Activated CD8-positive, alpha-beta memory T cell treated with anti-CD3 and anti-CD28 coated beads for 48 hours (primary cell): ENCODE measurements at regions not wholly inside any gene's neighbourhood (a gene's known extent, or its start where the extent isn't known, plus 50 kb on each side); places are given as distances from the start of the nearest gene placed in this dataset.
A peak's percentile ranks its signal among the peaks of the same experiment; 100 is the strongest.

Experiments
- DNase-seq, 3 experiments: peaks; one replicate each; pipeline ENCODE4 v3.0.0-alpha.2; 2020; ENCODE audit warnings: low read depth in 2 of 3, low spot score in 2 of 3

DNA sequence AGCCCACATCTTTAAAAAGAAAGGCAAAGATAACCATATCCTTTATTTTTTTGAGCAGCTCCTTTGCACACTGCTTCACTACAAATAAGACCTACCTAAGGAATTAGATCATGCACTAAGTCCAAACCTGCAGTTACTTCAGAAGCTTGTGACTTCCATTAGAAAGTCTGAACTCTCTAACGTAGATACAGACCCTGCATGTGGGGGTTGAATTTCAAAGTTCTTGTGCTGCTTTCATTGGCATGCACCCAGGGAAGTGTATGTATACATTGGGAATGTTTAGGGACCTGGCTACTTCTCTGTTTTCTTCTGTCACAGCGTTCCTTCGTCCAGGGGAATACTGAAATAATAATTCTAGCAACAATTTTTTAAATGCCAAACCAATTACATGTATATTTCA lies 185.2 kb upstream of the IL12A start:
- DNase-seq, result no peak

DNA sequence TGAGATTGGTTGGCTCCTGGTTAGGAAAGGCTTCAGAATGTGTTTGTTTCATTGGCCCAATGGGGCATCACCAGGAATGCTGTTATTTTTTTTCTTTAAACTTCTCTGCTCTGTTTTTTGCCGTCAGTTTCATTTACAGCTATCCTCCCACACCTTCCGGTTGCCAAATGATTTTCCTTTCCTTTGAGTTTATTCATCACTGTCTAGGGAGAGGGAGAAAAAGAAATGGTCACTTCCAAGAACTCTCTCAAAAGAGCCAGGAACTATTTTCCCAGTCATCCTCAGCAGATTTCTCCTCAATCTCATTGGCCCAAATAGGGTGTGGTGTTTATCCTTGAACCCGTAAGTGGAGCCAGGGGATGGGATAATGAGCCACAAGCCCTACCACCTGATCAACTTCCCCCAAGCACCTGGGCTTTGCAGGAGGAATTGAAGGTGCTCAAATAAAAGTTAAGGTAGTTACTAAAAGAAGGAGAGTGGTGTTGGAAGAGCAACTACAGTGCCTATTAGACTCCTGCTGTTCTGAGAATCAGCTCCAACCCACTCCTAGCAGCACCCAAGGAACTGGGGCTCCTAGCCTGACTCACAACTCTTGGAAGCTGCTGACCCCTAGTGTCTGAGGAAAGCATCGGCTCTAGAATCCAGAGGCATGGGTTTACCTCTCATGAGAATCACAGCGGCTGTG lies 183.8 kb upstream of the IL12A start:
- peak in 1 of 3 experiments; percentile 7 for DNase-seq

DNA sequence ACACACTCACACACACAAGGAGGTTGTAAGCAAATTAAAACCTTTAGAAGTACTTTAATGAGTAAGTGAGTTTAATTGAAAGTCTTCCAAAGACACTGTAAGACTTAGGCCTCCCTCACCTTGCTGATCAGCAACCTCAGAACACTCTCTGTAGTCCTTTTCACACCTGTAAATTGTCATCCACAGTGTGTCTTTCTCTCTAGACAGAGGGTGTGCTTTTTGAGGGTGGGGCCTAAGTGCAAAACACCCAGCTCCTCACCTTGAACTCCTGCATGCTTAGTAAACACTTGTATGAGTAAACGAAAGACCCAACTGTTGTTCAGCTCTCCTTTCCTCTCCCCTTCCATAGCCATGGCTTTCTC lies 183.2 kb upstream of the IL12A start:
- DNase-seq, result no peak

DNA sequence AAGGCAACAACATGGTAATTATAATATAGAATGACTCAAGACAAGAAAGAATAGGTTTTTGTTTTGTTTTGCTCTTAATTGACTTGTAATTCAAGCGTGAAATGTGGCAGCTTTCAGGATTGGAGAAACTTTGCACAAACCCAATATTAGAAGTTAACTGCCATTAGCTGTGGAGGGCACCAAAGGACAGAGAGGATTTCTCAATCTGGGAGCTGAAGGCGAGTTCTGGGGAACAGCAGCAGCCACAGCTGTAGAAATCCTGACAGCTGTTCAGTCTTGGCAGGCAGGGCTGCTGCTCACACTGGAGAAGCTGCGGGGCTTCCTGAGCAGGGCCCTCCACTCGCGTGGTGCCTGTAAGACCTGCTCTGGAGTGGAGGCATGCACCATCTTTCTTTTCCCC lies 182.2 kb upstream of the IL12A start:
- no peak for DNase-seq

DNA sequence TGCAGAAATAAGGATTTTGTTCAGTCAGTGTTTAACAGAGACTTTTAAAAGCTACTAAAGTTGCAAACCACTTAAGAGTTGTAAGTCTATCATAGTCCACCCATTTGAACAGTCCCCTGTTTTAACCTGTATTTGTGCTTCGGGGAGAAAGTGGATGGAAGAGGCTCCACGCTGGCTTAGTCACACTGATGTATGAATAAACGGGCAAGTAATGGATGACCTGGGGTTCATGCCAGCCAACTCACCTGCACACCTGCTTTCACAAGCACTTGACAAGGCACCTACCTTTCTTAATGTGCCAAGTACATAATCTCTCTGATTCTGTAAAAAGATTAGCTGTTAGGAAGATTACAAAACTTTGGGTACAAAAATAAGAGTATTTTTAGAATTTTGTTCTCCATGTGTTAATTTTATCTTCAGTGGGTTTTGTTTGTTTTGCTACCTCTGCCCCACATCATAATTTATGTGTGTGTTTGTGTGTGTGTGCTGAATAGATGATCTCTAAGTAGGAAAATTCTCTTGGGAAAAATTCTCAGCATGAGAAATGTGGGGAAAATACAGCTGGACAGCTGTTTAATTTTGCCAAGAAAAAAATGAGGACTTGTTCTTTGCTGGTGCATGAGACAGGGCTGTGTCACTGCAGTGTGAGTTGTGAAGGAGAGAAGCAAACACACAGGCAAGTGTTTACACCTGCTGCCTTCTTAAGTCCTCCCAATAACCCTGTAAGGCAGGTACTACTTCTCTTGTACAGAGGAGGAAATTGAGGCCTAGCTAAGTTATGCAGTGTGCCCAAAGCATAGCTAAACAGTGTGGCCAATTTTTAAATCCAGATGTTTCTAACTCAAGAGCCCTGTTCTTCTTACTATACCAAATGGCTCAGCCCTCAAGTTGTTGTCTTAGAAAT lies 181.2 kb upstream of the IL12A start:
- DNase-seq, result no peak

DNA sequence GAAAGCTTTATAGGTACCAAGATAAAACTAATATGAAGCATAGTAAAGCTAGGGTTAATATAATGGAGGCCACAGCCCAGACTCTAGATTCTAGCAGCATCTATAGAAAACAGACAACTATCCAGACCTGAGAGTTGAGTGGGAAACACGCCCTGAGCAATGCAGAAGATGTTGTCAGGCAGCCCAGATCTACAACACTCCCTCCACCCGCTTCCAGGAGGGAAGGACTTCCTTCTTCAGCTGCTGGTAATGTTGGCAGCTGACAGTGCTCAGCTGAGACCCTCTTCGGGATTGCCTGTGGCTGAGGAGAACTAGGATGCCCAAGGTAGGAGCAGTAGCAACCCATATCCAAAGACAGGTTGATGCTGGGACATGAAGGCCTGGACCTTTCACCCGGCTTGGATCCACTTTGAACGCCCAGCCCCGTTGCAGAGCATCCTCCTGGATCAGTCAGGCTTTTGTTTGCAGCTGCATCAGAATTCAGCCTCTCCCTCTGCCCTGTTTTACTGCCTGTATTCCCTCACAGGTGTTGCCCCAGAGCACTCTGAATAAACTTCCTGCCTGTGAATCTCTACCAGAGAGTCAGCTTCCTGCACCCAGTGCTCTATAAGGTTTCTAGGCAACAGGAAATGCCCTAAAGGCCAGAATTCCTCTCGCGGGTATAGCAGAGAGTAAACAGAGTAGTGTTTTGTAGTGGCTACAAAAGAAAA lies 174.7 kb upstream of the IL12A start:
- no peak for DNase-seq

DNA sequence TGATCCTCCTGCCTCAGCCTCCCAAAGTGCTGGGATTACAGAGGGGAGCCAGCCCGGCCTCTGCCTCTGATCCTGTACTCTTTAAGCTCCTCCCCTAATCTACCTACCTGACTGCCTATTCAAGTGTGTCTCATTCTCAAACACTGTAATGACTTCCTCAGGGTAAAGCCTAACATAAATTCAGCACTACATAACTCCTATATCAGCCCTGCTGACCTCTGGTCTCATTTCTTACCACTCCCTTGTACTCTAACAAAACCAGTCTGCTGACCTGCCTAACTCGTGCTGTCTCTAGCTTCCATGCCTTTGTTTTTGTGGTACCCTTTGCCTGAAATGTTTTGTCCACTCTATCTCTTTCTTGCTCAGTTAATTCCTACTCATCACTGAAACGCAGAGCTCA lies 172.1 kb upstream of the IL12A start:
- DNase-seq, result no peak

DNA sequence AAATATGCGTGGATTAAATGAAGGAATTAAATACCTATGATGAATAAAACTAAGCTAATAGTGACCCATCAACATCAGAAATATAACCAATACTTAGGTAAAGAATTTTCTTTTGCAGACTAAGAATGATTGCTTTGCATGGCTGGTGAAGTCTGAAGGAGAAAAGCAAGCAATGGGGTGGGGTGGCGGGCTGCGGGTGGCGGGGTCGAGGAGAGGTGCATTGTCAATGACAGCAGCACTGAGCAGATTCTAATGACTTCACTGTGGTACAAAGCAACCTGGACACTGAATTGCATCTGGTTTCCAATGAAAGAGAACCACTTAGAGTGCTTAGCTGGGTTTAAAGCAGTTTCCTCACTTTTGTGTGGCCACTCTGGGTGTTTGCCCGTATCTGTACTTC lies 171.5 kb upstream of the IL12A start:
- no peak for DNase-seq

DNA sequence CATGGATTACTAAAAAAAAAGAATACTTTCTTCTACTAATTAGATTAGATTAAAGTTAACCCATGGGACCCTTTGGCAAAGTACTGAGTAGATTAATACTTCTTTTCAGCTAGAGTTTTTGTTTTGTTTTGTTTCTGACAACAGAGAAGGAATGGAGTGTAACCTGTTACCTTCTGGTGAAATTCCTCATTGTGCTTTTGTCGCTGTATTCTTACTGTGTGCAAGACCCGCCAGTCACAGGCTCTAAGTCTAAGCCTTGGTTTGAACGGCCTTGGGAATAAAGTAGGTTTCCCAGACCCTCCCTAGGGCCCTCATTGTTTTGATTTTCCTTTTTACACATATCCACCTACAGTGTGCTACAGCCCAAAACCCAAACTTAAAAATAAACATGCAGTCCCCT lies 171.1 kb upstream of the IL12A start:
- DNase-seq, result no peak

DNA sequence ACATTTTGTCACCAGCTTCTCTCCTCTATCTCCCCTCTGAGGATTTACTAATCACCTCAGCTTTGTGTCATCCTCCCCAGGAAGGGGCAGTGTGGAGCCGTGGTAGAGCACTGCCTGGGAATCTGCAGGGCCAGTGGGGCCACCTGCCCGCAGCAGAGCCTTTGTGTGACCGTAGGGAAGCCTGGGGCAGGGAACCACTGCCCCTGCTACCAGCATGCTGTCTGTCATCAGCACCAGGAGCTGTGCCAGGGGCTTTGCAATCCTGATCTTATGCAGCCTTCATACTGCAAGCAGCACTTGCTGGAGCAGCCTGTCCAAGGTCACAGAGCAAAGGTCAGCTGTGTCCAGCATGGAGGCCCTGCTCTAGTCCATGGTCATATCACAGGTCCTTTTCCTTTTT lies 170.2 kb upstream of the IL12A start:
- DNase-seq, result no peak

DNA sequence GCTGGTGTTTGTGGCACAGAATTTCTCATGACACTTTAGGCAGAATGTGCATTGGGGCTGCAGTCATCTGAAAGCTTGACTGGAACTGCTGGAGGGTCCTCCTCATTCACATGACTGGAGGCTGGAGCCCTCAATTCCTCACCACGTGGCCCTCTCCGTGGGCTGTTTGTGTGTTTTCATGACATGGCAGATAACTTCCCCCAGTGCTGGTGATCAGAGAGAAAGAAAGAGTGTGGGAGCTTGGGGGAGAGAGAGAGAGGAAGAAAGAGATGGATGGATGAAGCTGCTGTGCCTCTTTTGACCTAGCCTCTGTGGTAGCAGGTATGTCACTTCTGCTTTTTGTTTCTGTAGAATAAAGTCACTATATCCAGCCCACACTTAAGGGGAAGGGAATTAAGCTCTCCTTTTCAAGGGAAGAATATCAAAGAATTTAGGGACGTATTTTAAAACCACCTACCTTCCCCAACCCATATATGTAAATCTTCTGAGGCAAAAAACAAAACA lies 169.6 kb upstream of the IL12A start:
- DNase-seq, result no peak

DNA sequence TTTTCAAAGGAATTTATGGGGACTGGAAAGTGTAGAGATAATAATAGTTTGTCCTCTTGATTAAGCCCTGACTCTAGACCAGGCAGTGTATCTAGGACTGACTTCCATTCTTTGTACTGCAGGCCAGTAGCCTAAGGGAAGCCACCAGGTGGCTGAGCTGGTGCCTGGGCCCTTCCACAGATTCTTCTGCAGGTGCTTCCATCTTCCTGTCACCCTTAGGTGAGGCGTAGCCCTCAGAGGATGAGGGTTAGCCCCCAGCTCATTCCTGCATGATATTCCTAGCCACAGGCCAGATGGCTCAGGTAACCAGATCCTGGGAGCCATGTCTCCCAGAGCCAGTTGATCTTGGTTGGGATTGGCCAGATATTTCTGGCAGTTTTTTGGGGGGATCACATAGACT lies 169.0 kb upstream of the IL12A start:
- no peak for DNase-seq

DNA sequence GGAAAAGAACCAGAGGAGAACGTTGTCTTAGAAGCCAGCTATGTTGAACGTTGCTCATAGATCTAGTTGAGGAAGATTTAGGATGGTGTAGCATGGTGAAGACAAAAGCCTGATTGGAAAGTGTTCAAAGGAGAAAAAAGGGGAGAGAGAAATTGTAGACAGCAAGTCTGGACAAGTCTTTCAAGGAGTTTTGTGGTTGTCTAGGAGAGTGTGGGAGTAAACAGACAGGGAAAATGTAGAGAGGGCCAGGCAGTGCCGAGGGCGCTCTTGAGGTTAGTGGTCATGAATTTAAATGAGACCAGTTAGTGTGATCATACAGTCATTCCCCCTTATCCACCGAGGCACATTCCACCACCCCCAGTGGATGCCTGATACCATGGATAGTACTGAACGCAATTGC lies 167.5 kb upstream of the IL12A start:
- DNase-seq, result no peak

DNA sequence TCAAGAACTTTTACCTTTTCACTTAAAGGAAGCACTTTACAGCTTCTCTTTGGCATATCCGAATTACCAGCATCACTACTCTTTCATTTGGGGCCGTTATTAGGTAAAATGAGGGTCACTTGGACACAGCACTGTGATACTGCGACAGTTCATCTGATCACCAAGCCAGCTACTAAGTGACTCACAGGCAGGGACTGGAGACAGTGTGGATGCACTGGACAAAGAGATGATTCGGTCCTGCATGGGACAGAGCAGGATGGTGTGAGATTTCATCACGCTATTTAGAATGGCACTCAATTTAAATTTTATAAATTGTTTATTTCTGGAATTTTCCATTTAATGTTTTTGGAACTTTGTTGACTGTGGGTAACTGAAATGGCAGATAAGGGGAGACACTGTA lies 166.9 kb upstream of the IL12A start:
- no peak for DNase-seq

DNA sequence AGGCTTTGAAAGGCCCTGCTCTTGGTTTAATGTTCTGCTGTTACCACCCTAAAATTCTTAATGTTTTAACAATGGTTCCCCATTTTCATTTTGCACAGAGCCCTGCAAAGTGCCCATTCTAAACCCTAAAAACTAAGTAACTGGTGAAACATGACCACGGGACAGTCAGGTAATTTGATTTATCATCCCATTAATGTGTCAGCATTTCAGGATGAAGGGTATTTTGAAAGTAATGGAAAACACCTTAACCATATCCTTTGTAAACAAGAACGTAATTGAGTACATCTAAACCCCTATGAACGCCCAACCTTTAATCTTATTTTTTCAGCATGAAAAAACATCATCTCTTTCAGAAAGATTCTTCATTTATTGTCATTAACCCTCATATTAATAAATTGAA lies 164.9 kb upstream of the IL12A start:
- no peak for DNase-seq

DNA sequence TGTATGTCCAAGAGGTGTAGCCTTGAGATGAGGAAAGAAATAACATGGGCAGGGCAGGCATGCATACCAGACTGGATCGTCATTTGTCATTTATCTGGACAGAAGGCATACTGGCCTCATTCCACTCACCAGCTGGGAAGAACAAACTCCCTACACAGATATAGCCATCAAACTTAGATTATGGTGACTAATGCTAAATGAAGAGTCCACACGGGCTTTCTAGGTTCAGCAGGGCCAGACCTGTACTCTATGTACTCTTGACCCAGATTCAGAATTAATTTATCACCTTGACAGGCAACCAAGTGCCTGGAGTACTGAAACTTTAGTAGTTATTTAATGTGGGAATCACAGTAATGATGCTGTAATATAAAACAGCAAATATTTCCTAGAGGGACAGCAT lies 164.3 kb upstream of the IL12A start:
- no peak for DNase-seq

DNA sequence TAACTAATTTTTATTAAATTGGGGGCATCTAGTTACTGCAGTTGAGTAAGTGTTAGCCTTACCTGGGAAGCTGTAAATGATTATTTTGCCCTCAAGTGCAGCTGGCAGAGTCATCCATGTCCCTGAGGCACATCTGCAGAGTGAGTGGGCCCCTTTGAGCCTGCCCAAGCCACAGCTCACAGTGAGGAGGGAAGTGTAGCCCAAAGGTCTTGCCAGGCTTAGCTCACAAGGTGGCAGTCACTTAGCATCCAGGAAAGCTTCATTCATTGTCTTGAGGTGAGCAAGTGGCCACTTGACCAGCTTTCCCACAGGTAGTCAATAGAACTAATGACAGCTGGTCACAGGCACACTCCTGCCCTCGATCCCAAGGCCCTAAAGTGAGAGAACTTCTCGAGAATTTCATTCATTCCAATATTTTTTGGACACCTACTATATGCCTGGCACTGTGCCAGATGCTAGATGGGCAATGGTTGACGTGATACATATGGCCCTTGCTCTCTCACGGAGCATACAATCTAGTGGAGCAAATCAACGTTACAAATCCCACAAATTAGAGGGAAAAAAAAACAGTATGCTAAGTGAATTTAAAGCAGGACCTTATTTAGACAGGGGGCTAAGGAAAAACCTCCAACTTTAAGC lies 163.3 kb upstream of the IL12A start:
- no peak for DNase-seq

DNA sequence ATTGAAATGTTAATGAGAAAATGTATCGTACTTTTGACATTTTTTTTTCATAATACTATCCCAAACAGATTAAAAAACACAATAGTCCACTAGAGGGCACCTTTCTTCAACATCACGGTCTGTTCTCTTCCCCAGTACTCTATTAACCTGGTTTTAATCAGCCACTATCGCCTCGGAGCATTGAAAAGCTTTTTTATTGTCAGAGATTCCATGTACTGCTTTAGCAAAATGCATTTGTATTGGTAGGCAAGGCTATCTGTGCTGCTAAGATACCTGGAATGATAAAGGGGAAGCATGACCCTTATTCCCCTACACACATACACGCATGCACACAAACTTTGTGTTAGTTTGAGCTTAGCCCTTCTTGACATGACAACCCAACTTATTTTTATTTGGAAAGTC lies 160.1 kb upstream of the IL12A start:
- no peak for DNase-seq

DNA sequence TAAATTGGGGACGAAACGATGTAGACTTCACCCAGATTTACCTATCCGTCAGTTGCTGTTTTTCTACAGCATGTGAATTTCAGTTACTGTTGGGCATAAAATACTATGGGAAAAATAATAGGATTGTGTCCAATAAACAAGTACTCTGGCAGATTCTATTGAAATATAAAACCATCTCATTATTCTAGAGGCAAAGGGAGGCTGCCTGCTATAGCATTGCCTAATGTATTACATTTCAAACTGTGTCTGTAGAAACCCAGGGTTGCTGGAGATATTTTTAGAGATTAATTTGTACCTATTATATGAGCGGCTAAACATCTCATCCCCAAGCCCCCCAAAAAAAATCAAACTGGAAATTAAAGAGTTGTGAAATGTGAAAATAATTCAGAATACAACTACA lies 159.6 kb upstream of the IL12A start:
- no peak for DNase-seq

DNA sequence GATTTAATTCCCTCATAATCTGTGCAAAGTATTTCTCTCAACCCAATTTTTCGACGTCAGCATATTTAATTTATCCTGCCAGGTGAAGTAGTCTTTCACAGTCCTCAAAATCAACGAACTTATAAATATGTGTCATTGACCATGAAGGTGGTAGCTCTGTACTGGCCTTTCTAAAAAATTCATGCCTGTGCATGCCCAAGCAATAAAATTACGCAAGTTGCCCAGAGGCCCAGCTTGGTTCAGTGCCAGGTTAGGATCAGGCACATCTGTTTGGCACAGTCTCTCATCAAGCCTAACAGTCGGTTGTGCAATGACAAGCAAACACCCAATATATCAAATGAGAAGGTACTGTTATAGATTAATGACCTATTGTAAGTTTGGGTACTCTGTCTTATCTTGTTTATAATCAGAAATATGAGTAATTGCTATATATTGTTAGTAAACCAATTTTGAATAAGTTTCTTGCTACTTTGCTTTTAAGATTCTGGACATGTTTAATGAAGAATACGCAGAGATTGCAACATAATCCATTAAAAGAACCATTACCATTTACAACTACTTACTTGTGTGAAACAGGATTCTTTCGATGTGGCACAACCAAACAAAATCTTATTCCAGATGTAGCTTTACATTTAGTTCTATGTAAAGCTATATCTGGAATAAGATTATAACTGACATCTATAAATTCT lies 159.0 kb upstream of the IL12A start:
- DNase-seq, result no peak
